Activated CD4-positive, alpha-beta T cell treated with anti-CD3 and anti-CD28 coated beads for 48 hours (primary cell): ENCODE measurements at regions not wholly inside any gene's neighbourhood (a gene's known extent, or its start where the extent isn't known, plus 50 kb on each side); places are given as distances from the start of the nearest gene placed in this dataset.

Source experiments
- DNase-seq: peaks from one replicate; pipeline ENCODE4 v3.0.0-alpha.2; 2020

DNA sequence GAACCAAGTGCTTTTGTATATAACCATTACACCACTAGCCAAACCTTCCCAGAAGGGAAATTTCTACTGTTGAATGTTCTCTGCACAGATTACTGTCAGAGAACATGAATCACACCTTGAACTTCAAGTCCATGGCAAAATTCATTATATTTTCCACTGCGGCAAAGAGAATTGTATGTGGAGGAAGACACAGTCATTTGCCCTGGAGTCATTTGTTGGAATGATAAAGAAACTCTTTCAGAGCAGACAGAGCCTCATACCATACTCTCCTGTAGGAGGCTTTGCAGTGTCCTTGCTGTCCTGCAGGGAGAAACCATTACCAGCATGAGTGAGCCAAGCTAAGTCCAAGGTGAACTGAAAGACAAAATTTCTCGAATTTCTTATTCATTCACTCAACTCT, 369.0 kb downstream of the ARHGEF28 start:
- no peak for DNase-seq
